Glutamatergic neuron (in vitro differentiated cells): ENCODE measurements at regions not wholly inside any gene's neighbourhood (a gene's known extent, or its start where the extent isn't known, plus 50 kb on each side); places are given as distances from the start of the nearest gene placed in this dataset.
"Not testable (repeated sequence)": the region's sequence is repeated elsewhere in the genome, so short reads cannot be mapped to it uniquely, and the experiment has no call there.

Source experiments
- DNase-seq: peaks from one replicate; pipeline ENCODE4 v3.0.0; 2022
- H3K27ac Mint-ChIP-seq: one replicate; pipeline ENCODE4 v1.8.0; 2020; ENCODE audit warnings: mild to moderate bottlenecking, mixed read lengths, inconsistent platforms; ENCODE audit not compliant: unreplicated experiment
- H3K27me3 Mint-ChIP-seq: one replicate; pipeline ENCODE4 v1.8.0; 2020; ENCODE audit warnings: mild to moderate bottlenecking, moderate library complexity, mixed read lengths, inconsistent platforms; ENCODE audit not compliant: unreplicated experiment
- H3K36me3 Mint-ChIP-seq: one replicate; pipeline ENCODE4 v1.8.0; 2020; ENCODE audit warnings: mild to moderate bottlenecking, mixed read lengths, inconsistent platforms; ENCODE audit not compliant: unreplicated experiment
- H3K4me1 Mint-ChIP-seq: one replicate; pipeline ENCODE4 v1.8.0; 2020; ENCODE audit warnings: mild to moderate bottlenecking, low read depth, mixed read lengths, inconsistent platforms; ENCODE audit not compliant: unreplicated experiment
- H3K4me3 Mint-ChIP-seq: one replicate; pipeline ENCODE4 v1.8.0; 2020; ENCODE audit warnings: mild to moderate bottlenecking, mixed read lengths, inconsistent platforms; ENCODE audit not compliant: unreplicated experiment
- H3K9me3 Mint-ChIP-seq: one replicate; pipeline ENCODE4 v1.8.0; 2020; ENCODE audit warnings: mild to moderate bottlenecking, moderate library complexity, mixed read lengths, inconsistent platforms; ENCODE audit not compliant: unreplicated experiment
- TF ChIP-seq, protein P1 (sequence below): fragments of 200-600 bp; sonication (generic); IDR thresholded peaks from one replicate; pipeline ENCODE4 v1.5.0; 2021; ENCODE audit not compliant: partially characterized antibody, unreplicated experiment

DNA sequence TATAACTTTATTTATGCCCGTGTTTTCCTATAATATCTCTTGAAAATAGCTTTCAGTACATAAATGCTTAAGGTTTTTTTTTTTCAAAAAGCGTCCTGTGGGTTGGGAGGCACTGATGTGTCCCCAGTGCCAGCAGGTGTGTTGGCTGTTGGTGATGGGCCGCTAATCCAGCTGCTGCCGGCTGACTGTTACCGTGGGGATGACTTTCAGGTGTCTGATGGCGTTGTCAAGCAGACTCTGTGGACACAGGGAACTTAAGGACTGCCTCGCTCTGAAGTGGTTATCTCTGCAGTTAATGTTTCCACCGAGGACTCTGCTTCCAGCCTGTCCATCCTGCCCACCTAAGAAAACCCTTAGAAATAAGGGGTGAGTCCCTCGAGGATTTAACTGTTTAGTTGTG lies 94.5 kb downstream of the ANKRD10 start:
- H3K27me3 Mint-ChIP-seq: peaks cover 1% of the 10 kb centered on the region
- DNase-seq: no peak
- no peak overlapping the region for H3K4me3 Mint-ChIP-seq
- H3K36me3 Mint-ChIP-seq: no peaks in the 10 kb centered on the region
- no peaks in the 10 kb centered on the region for H3K9me3 Mint-ChIP-seq
- TF ChIP-seq, protein P1, sequence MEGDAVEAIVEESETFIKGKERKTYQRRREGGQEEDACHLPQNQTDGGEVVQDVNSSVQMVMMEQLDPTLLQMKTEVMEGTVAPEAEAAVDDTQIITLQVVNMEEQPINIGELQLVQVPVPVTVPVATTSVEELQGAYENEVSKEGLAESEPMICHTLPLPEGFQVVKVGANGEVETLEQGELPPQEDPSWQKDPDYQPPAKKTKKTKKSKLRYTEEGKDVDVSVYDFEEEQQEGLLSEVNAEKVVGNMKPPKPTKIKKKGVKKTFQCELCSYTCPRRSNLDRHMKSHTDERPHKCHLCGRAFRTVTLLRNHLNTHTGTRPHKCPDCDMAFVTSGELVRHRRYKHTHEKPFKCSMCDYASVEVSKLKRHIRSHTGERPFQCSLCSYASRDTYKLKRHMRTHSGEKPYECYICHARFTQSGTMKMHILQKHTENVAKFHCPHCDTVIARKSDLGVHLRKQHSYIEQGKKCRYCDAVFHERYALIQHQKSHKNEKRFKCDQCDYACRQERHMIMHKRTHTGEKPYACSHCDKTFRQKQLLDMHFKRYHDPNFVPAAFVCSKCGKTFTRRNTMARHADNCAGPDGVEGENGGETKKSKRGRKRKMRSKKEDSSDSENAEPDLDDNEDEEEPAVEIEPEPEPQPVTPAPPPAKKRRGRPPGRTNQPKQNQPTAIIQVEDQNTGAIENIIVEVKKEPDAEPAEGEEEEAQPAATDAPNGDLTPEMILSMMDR: no peak
- H3K4me1 Mint-ChIP-seq: peaks cover 1% of the 10 kb centered on the region
- H3K27ac Mint-ChIP-seq: no peak overlapping the region

DNA sequence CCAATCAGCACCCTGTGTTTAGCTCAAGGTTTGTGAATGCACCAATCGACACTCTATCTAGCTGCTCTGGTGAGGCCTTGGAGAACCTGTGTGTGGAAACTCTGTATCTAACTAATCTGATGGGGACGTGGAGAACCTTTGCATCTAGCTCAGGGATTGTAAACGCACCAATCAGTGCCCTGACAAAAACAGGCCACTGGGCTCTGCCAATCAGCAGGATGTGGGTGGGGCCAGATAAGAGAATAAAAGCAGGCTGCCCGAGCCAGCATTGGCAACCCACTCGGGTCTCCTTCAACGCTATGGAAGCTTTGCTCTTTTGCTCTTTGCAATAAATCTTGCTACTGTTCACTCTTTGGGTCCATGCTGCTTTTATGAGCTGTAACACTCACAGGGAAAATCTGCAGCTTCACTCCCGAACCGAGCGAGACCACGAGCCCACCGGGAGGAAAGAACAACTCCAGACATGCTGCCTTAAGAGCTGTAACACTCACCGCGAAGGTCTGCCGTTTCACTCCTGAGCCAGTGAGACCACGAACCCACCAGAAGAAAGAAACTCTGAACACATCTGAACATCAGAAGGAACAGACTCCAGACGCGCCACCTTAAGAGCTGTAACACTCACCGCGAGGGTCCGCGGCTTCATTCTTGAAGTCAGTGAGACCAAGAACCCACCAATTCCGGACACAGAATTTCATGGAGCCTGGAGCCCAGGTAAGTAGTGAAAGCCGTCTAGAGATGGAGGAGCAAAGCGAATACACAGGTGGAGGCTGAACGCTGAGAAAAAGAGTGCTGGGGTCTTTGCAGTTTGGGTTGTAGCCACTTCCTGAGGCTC lies 92.8 kb downstream of the ANKRD10 start:
- not testable (repeated sequence) for H3K36me3 Mint-ChIP-seq, H3K27me3 Mint-ChIP-seq, H3K4me1 Mint-ChIP-seq

GRCh38 chr13:110822669-110822945 lies 92.3 kb downstream of the ANKRD10 start:
- DNase-seq: no peak
- Mint-ChIP-seq H3K36me3 (no peaks in the 10 kb centered on the region), H3K27me3 (no peaks in the 10 kb centered on the region), H3K27ac (no peak overlapping the region), H3K4me1 (no peaks in the 10 kb centered on the region), H3K4me3 (no peak overlapping the region), H3K9me3 (no peaks in the 10 kb centered on the region)
- TF ChIP-seq, protein P1: no peak

More for the DNA sequence above, 92.8 kb downstream of the ANKRD10 start:
- not testable (repeated sequence) for H3K4me3 Mint-ChIP-seq, H3K27ac Mint-ChIP-seq, H3K9me3 Mint-ChIP-seq, DNase-seq

GRCh38 chr13:110824702-110825300 lies 90.1 kb downstream of the ANKRD10 start:
- H3K4me3 Mint-ChIP-seq: no peak overlapping the region
- peaks cover 2% of the 10 kb centered on the region for H3K27me3 Mint-ChIP-seq
- TF ChIP-seq, protein P1: no peak
- H3K9me3 Mint-ChIP-seq: no peaks in the 10 kb centered on the region
- DNase-seq: no peak
- no peaks in the 10 kb centered on the region for H3K4me1 Mint-ChIP-seq
- no peak overlapping the region for H3K27ac Mint-ChIP-seq
- no peaks in the 10 kb centered on the region for H3K36me3 Mint-ChIP-seq

- DNase-seq: no peak
- Mint-ChIP-seq H3K36me3 (no peaks in the 10 kb centered on the region), H3K27me3 (peaks cover 2% of the 10 kb centered on the region), H3K4me1 (no peaks in the 10 kb centered on the region), H3K4me3 (no peak overlapping the region), H3K27ac (no peak overlapping the region), H3K9me3 (no peaks in the 10 kb centered on the region)
- TF ChIP-seq, protein P1: no peak
Measured at GRCh38 chr13:110825516-110825915, 89.4 kb downstream of the ANKRD10 start.
